GM18498 (cell line): ENCODE measurements at regions not wholly inside any gene's neighbourhood (a gene's known extent, or its start where the extent isn't known, plus 50 kb on each side); places are given as distances from the start of the nearest gene placed in this dataset.
"Not testable (repeated sequence)": the region's sequence is repeated elsewhere in the genome, so short reads cannot be mapped to it uniquely, and the experiment has no call there.

ENCODE experiments used
- ATAC-seq: cut with Tn5 transposase; IDR thresholded peaks from one replicate; pipeline ENCODE4 v1.9.1; 2021; ENCODE audit warnings: mild to moderate bottlenecking, moderate library complexity; ENCODE audit not compliant: unreplicated experiment

GRCh38 chr4:177796841-177797240, 354.6 kb upstream of the AGA start:
- no peak for ATAC-seq

- ATAC-seq: no peak
Measured at GRCh38 chr4:177798161-177798560, 355.9 kb upstream of the AGA start.

GRCh38 chr4:177802162-177802561, 359.9 kb upstream of the AGA start:
- no peak for ATAC-seq

DNA sequence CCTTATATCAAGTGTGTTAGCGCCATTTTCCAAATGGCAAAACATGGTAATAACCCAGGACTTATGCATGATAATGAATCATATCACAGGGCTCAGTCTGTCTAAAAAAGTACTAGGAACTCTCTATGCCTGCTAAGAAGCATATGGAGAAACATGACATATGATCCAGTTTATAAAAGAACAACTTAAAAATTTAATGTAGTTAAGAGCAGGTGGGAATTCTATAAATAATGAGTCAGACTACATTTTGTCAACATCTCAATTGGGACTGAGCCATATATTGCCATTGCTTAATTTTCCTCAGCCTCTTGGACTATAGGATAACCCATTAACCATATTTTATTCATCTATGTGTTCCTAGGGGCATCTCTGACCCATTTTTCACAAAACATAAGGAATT, 360.4 kb upstream of the AGA start:
- no peak for ATAC-seq

- ATAC-seq: no peak
Measured at GRCh38 chr4:177803151-177803550, 360.9 kb upstream of the AGA start.

GRCh38 chr4:177809791-177810190, 367.6 kb upstream of the AGA start:
- ATAC-seq: no peak

DNA sequence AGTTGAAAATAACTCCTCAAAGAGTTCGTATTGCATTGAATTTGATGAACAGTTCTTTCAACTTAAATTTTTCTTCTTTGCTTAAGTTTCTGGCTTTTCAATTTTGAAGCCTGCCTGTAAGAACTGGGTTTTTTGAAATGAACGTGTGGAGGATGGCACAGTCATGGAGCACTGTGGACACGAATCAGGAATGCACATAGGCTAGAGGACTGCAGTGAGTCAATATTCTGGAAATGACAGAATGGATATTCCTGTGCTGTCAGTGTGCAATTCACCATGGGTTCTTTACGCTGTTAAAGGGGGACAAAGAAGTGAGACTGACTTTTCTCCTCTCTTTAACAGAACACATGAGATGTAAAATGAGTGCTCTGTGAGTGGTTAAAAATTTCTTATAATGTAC, 368.0 kb upstream of the AGA start:
- ATAC-seq: no peak

DNA sequence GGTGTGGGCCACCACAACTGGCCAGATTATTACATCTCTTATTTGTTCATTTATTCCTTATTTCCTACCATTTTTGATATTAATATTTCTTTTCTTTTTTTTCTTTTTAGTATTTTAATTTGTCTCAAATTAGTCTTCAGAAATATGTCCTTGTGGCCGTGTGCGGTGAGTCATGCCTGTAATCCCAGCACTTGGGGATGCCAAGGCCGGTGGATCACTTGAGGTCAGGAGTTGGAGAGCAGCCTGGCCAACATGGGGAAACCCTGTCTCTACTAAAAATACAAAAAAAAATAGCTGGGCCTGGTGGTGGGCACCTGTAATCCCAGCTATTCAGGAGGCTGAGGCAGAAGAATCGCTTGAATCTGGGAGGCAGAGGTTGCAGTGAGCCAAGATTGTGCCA, 376.2 kb upstream of the AGA start:
- ATAC-seq: not testable (repeated sequence)

GRCh38 chr4:177826973-177827372, 384.7 kb upstream of the AGA start:
- ATAC-seq: no peak

GRCh38 chr4:177841258-177841657, 399.0 kb upstream of the AGA start:
- no peak for ATAC-seq

DNA sequence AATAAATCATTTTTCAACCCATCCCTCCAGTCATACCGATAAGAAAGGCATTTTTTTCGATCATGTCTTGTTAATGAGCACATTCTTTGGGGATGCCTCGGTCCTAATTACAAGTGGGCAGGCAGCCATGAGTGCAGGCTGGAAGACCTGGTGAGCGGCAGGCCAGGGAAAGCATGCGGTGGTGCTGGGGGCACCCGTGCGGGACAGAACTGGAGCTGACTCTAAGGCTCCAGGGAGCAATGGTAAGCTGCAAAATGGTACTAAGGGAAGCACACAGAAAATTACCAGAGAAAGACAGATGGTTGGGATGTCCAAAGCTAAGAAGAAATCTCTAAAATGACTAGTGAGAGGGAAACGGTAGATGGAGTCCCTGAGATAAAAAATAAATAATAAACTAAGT, 411.0 kb upstream of the AGA start:
- ATAC-seq: no peak

DNA sequence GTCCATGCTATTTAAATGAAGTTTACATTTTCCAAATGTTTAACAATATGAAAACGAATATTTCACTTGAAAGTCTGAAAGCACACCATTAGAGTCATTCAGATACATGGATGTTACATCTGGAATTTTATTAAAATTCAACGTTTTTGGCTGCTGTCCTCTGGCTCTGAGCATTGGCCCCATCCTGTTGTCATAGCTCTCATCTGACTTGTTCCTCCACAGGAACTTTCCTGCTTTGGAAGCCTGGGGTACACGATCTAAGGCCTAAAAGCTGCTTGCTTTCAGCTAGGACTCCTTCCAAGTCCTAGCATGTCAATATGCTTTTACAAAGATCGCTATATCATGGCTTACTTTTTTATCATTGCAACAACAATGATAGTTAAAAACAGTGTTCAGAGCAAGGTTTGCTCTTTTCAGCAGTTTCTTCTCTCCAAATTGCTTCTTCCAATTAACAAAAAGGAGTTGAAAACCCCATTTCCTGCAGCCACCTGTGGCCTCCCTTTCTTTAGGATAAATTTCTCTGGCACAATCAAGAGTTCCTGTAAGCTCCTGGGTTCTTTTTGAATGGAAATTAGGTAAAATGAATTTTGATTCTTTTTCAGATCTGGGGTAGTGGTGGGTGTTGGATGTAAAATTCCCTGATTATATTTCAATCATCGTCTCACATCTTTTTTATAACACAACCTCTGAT, 413.4 kb upstream of the AGA start:
- ATAC-seq: no peak

DNA sequence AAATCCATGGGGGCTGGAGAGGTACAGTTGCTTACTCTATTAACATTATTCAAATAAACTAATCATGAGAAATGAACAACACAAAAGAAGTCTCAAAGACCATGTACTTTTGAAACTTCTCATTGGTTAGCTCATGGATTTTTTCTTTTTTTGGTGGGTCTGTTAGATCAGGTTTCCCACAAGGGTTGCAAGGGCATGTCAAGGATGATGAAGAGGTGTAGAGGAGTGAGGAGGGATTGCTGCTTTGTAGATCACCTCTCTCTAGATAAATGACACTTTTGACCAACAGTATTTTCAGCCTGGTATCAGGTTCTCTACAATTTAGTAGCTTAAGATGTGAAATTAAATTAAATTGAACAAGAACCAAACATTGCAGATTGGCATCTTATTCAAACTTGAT, 417.9 kb upstream of the AGA start:
- no peak for ATAC-seq

- no peak for ATAC-seq
Measured at GRCh38 chr4:177861551-177862094, 419.4 kb upstream of the AGA start.

GRCh38 chr4:177862541-177863176, 420.4 kb upstream of the AGA start:
- ATAC-seq: no peak

DNA sequence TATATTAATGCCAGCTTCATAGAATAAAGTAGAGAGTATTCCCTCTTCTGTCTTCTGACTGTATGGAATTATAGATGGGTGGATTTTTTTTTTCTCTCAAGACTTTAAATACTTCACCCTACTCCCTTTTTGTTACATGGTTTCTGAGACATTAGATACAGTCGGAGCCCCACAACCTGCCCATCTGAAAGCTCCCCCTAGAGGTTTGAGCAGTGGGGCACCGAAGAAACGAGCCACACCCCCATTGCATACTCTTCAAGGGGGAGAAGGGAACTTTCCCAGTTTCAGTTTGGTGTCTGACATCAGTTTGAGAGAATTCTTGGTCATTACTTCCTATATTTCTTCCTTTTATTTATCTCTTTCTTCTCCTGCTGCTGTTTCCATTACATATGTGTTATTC, 437.6 kb upstream of the AGA start:
- no peak for ATAC-seq

- no peak for ATAC-seq
Measured at GRCh38 chr4:177895136-177895535, 452.9 kb upstream of the AGA start.

- ATAC-seq: no peak
Measured at GRCh38 chr4:177901786-177902185, 459.5 kb upstream of the AGA start.

GRCh38 chr4:177902386-177902785, 460.1 kb upstream of the AGA start:
- no peak for ATAC-seq

DNA sequence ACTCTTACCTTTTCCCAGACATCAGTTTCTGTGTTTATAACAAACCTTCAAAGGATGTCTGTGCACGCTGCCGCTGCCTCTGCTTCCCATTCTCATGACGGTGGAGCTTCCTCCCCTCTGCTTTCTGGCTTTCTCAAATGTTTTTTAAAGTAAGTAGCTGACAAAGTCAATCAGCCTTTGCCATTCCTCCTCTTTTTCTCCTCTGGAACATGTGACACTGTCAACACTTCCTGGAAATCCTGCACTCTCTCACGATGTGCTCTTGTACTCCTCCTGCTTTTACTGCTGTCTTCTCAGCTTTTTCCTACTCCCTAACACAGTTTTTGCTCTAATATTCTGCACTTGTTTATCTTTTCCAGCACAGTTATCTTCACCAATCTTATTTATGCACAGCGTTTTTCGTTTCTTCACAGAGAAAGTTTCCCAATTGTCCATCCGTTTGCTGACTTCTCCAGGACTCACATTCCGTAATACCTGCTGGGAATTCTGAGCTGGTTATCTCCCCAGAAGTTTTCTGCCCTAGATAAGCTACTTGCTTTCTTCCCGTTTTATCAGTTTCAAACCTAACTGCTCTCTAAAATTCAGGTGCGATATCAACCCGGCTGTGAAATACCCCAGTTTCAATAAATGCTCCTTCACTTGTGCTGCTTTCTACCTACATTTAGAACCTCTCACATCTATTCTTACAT, 465.6 kb upstream of the AGA start:
- no peak for ATAC-seq

DNA sequence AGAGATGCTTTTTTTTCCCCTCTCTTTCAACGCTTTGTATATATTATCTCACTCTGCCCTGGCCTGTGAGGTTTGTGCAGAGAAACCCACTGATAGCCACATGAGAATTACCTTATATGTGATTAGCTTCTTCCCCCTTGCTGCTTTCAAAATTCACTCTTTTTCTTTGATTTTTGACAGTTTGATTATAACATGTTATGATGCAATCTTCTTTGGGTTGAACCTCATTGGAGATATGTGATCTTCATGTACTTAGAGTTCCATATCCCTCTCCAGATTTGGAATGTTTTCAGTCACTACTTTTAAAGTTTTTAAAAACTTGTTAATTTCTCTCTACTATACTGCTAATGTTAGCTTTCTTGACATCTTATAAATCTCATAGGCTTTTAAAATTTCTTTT, 479.5 kb upstream of the AGA start:
- no peak for ATAC-seq

DNA sequence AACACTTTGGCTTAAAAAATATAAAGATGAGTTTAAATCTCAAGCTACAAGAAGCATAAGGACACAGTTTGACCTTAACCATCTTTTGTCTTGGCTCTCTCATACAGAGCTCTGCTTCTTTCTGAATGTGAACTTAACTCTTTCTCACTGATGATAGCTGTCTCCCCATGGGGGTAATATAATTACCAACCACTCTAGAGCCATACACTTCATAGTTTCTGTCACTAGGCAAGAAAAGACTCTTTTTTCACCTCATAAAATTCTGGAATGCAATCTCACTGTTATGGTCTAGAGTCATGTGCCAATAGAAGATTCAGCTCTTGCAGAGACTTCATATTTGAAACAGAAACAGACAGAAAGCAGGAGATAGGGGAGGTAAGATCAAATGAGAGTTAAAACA, 481.7 kb upstream of the AGA start:
- no peak for ATAC-seq
